Stimulated activated CD4-positive, alpha-beta T cell treated with anti-CD3 and anti-CD28 coated beads, Interleukin-15, amount 100 ng/mL, for 48 hours (primary cell): ENCODE measurements at regions not wholly inside any gene's neighbourhood (a gene's known extent, or its start where the extent isn't known, plus 50 kb on each side); places are given as distances from the start of the nearest gene placed in this dataset.

Experiments used
- DNase-seq, 2 donors: peaks; one replicate each; pipeline ENCODE4 v3.0.0-alpha.2; 2020; ENCODE audit warnings: low read depth in 2 of 2

GRCh38 chr1:58310881-58311280, 235.6 kb downstream of the OMA1 start:
- DNase-seq: no peak

- no peak for DNase-seq
Measured at GRCh38 chr1:58310469-58310868, 236.1 kb downstream of the OMA1 start.

DNA sequence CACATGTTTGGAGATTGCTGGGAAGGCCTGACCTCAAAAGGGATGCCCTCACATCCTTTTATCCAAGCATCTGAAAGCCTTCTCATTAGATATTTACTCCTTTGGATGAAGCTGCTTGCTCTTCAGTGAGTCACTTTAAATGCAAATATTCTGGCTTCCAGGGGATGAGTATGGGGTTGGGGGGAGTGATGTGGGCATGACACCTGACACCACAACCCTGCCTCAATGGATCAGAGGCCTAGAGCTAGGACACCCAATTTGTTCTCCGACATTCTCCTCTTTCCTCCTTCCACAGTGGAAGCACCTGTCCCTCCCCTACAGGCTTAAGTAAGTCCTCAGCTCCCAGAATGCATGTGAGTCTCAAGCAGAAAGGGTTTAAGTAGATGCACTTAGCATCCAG, 238.3 kb downstream of the OMA1 start:
- DNase-seq: no peak

DNA sequence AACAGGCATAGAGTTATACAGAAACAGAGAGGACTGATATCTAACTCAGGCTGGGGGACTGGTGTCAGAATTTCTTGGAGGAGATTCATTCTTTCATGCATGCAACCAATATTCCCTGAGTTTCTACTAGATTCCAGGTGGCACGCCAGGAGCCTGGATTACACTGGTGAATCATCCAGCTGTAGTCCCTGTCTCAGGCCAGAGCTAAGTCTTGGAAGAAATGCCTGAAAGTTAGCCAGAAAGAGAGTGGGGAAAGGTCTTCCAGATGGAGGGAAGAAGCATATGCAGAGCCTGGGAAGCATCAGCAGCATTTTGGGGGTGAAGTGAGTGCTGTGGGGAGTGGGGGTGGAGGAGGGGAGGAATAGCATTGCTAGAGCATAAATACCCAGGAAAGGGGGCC, 239.1 kb downstream of the OMA1 start:
- DNase-seq: no peak

GRCh38 chr1:58305622-58306021, 240.9 kb downstream of the OMA1 start:
- no peak for DNase-seq

DNA sequence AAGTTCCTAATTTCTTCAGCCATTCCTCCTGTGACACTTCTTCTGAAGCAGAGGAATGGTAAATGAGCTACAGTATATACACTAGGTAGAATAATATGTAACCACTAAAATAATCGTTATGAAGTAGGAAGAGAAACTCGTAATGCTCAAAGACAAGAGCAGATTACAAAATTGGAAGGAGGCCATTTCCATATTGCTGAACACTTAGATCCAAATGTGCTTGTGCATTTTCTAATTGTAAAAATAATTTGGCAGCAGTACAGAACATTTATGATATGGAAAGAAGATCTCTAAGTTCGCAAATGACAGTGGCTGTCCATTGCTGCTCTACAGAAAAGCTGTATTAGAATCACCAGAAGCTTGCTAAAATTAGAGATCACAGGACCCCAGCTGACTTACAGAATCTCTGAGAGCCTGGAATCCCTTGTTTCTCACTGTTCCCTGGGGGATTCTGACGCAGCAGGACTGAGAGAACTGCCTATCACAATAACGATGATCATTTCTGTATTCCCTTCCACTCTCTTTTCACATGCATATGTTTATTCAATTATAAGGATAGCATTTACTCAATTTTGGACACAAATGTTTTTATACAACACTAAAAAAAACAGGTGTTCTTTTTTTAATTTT, 242.1 kb downstream of the OMA1 start:
- no peak for DNase-seq

DNA sequence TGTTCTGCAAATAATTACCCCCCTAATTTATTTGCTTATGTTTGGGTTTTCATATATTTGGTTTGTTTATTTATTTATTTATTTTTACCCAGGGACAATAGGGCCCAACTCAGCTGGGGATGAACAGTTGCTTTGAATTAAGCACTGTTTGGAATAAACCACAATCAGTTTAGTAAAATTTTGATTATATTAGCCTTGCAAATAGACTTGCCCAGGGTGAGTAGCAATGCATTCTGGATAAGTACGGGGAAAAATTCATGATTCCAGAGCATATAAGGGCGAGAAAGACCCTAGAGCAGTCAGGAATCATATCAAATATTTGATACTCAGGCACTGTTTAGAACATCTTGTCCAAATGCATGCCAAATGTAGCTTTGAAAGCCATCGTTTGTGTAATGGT, 242.7 kb downstream of the OMA1 start:
- no peak for DNase-seq

DNA sequence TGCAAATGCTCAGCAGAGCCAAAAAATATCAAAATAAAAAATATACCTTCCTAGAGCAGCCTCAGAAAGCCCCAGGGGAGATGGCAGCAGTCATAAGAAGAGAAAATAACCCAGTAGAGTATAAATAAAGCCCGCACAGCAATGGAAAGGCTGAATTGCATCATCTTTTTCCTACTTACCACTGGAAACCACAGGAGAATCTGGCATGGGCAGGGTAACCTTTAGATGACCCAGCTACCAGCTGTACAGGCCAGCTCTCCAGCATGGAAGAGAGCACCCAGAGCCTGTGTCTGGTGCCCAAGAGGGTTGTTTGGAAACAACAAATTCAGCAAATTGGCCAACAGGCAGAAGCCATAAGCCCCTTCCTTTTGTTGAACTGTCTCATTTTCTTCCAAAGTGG, 253.1 kb downstream of the OMA1 start:
- no peak for DNase-seq

DNA sequence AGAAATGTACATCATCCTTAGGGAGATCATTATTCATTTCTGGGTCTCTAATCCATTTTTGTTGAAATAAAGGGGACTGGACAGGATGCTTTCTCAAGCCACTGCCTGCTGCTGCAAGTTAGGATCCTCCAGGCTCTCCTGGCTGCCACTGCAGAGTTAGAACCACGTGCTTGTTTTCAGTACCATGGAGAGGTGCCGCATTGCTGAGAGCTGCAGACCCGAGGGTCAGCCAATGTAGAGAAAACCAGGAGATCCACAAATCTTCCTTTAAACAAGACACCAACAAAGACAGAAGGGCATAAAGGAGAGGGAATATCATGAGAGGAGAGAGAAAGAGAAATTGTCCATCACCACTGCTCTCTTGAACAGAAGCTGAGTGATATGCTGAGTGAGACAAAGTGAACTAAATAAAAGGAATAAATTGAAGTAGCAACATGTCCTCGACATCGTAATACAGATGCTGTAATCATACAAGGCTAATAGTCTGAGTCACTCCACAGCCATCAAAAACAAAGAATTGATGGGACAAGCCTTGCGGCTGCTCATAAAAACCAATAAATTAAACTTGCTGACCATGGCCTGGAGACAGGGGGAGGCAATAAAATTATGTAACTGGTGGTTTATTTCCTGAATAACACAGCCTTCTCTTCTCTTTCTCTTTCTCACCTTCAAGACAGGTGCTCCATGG, 255.7 kb downstream of the OMA1 start:
- DNase-seq: no peak

- DNase-seq: no peak
Measured at GRCh38 chr1:58288624-58289142, 257.8 kb downstream of the OMA1 start.

GRCh38 chr1:58287894-58288623, 258.5 kb downstream of the OMA1 start:
- DNase-seq: no peak

DNA sequence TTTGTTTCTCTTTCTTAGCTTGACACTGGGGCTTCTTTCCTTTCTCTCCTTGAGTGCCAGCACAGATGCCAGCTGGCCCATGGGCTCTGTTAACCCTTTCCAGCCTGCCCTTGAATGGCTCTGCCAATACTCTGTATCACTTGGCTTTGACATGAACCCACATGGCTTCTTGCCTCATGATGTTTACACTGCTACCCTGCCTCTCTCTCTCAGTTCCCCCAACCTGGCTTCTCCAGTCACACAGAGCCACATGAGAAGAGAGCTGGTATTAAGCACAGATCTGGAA, 262.4 kb downstream of the OMA1 start:
- DNase-seq: no peak

DNA sequence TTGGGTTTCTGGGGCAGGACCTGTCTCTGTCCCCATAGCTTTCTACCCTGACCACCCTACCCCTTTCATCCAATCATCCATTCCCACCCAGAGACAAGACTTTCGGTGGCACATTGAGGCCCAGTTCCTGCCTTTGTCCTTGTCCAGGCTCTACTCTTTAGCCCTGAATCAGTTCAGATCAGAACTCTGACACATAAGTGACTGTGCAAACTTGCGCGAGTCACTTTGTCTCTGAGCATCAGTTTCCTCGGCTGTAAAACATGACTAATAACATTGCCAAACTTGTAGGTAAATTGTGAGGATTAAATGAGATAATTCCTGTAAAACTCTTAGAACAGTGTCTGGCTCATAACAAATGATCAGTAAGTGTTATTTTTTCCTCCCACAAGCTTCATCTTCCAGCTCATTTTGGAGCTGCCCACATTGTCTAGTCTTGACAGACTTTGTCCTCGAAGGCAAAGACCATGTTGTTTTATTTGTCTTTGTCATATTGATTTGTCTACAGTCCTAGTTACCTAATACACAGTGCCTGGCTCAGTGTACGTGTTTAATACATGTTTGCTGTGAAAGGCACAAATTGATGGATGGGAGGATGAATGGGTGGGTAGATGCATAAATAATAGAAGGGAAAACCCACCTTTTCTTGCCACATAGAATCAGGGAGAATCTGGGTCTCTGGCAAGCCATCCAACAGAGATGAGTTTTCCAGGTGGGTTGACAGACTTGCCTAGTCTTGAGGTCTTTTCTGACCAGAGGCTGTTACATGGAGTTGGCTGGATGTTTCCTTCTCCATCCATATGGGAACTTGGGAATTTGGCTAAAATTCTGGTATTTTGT, 262.9 kb downstream of the OMA1 start:
- no peak for DNase-seq

GRCh38 chr1:58282623-58283387, 263.7 kb downstream of the OMA1 start:
- no peak for DNase-seq

- no peak for DNase-seq
Measured at GRCh38 chr1:58266242-58266641, 280.3 kb downstream of the OMA1 start.

GRCh38 chr1:58264462-58264861, 282.1 kb downstream of the OMA1 start:
- no peak for DNase-seq

DNA sequence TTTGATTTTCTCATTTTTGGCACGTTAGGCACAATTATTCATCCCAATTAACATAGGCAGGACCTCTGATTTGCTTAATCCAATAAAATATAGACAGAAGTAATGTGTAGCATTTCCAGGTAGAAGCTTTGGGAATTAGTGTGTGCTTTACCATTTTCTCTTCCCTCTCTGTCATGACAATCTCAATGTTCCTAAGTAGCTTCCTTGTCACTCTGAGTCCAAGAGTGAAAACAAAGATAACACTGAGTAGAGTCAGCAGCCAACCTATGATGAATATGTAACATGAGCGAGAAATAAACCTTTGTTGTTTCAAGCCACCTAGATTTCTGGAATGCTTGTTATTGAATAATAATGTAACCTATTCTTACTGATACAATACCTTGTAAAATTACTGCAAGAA, 283.8 kb downstream of the OMA1 start:
- no peak for DNase-seq

GRCh38 chr1:58258082-58258481, 288.4 kb downstream of the OMA1 start:
- DNase-seq: no peak

DNA sequence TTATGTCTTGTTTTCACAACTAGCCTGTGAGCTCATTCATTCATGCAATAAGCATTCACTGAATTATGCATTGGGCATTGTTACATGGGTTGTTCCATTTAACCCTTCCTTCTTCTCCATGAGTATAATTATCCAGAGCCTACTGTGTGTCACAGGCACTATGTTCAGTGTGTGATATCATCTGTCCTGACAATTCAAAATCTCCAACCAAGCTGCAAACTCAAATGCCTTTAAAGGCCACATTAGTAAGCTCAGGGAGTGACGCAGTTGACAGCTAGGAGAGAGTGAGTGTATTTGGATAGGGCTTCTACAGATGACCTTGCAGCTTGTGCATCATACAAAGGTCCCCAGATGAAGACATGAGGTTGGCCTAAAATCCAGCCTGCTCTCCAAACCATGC, 289.5 kb downstream of the OMA1 start:
- DNase-seq: no peak

GRCh38 chr1:58256546-58256945, 290.0 kb downstream of the OMA1 start:
- DNase-seq: no peak

- no peak for DNase-seq
Measured at GRCh38 chr1:58256041-58256440, 290.5 kb downstream of the OMA1 start.

DNA sequence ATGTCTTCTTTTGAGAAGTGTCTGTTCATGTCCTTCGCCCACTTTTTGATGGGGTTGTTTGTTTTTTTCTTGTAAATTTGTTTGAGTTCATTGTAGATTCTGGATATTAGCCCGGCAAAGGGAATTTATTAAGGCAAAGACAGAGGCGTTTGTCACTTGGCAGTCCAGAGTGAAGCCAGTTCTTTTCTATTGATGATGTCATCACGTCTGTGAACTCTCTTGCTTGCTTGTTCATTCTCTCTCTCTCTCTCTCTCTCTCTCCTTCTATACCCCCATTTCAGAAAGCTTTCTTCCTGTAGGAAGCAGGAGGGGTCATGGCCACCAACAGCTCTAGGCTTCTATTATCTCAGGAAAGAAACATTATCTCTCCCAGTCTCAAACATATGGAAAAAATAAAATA, 291.3 kb downstream of the OMA1 start:
- DNase-seq: no peak
